ENCODE measurements at regions not wholly inside any gene's neighbourhood (a gene's known extent, or its start where the extent isn't known, plus 50 kb on each side); places are given as distances from the start of the nearest gene placed in this dataset.

- no TSS peak for BruUV-seq (replicated peaks)
- H3K36me3 ChIP-seq (ENCODE audit: control insufficient read depth in 2 of 2, extremely low read depth in 1 of 2, insufficient read depth in 2 of 2, low read length in 2 of 2): no peaks in the 10 kb centered on the region
- H3K9me1 ChIP-seq (replicated peaks; ENCODE audit: control insufficient read depth, extremely low read depth, insufficient read depth, low read length): no peaks in the 10 kb centered on the region
- no peak for DNase-seq (ENCODE audit: low read depth, low spot score)
- CTCF ChIA-PET: no interaction called here
- POLR2A ChIA-PET: no interaction called here
- H4K20me1 ChIP-seq (replicated peaks; ENCODE audit: control insufficient read depth, extremely low read depth, insufficient read depth, low read length): no peaks in the 10 kb centered on the region
- dilution Hi-C loops (cut with MboI; ENCODE audit: extremely low pct_ligation_motif_present, low sequenced_read_pairs): no loop called here
- no peaks in the 10 kb centered on the region for H3K27me3 ChIP-seq (ENCODE audit: control insufficient read depth in 2 of 2, insufficient read depth in 2 of 2, low read length in 2 of 2)
- no peak overlapping the region for H3K4me3 ChIP-seq (replicated peaks in 1 of 3; ENCODE audit: insufficient read depth in 1 of 3, low read depth in 1 of 3, low read length in 3 of 3)
- no peak overlapping the region for H3K27ac ChIP-seq (ENCODE audit: insufficient read depth, low read depth, low read length)
- no peaks in the 10 kb centered on the region for H3K9me3 ChIP-seq (replicated peaks; ENCODE audit: control insufficient read depth, insufficient read depth, low read length)
- TF ChIP-seq CTCF (IDR thresholded peaks at IDR 0.05; ENCODE audit: extremely low read depth in 1 of 2, insufficient read depth in 1 of 2, low read depth in 1 of 2, low read length in 2 of 2): no peak
- H3K9ac ChIP-seq (replicated peaks; ENCODE audit: extremely low read depth, insufficient read depth, low read length): no peak overlapping the region
- H3K79me2 ChIP-seq (ENCODE audit: control insufficient read depth, insufficient read depth, low read length): no peaks in the 10 kb centered on the region
- intact Hi-C loops (cut with micrococcal nuclease): no loop called here
- no peak overlapping the region for H3K4me2 ChIP-seq (ENCODE audit: insufficient read depth, low read length)
- H2AFZ ChIP-seq (ENCODE audit: low read depth, low read length): no peak overlapping the region
- no peak for FAIRE-seq
- no peaks in the 10 kb centered on the region for H3K4me1 ChIP-seq (ENCODE audit: control insufficient read depth, extremely low read depth, insufficient read depth, low read length)
These were observed 57.7 kb downstream of the SOX3 start for GRCh38 chrX:140447150-140447549.

DNA sequence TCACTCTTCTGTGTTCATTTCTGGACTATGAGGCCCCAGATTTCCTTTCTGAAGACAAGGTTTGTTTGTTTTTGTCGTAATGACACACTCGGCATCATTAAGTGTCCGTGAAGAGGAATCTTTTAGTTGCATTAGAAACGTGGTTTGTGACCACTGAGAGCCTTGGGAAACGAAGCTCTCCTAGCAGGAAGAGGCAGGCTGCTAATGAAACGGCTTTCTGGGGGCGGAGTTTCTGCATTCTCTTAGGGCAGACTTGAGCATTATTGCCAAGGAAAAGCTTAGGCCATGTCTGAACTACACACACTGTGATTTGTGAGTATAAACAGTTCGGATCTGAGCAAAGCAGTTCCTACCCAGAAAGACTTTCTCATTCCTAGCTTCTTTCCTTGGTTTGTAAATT, 64.0 kb downstream of the SOX3 start:
- Histone ChIP-seq H3K9me1 (replicated peaks; ENCODE audit: control insufficient read depth, extremely low read depth, insufficient read depth, low read length) (no peaks in the 10 kb centered on the region), H4K20me1 (replicated peaks; ENCODE audit: control insufficient read depth, extremely low read depth, insufficient read depth, low read length) (no peaks in the 10 kb centered on the region), H3K27me3 (ENCODE audit: control insufficient read depth in 2 of 2, insufficient read depth in 2 of 2, low read length in 2 of 2) (no peaks in the 10 kb centered on the region), H2AFZ (ENCODE audit: low read depth, low read length) (no peak overlapping the region), H3K79me2 (ENCODE audit: control insufficient read depth, insufficient read depth, low read length) (no peaks in the 10 kb centered on the region), H3K9ac (replicated peaks; ENCODE audit: extremely low read depth, insufficient read depth, low read length) (no peak overlapping the region), H3K27ac (ENCODE audit: insufficient read depth, low read depth, low read length) (no peak overlapping the region), H3K4me3 (replicated peaks in 1 of 3; ENCODE audit: insufficient read depth in 1 of 3, low read depth in 1 of 3, low read length in 3 of 3) (no peak overlapping the region), H3K9me3 (replicated peaks; ENCODE audit: control insufficient read depth, insufficient read depth, low read length) (no peaks in the 10 kb centered on the region), H3K4me1 (ENCODE audit: control insufficient read depth, extremely low read depth, insufficient read depth, low read length) (no peaks in the 10 kb centered on the region), H3K36me3 (ENCODE audit: control insufficient read depth in 2 of 2, extremely low read depth in 1 of 2, insufficient read depth in 2 of 2, low read length in 2 of 2) (no peaks in the 10 kb centered on the region), H3K4me2 (ENCODE audit: insufficient read depth, low read length) (no peak overlapping the region)
- dilution Hi-C loops (cut with MboI; ENCODE audit: extremely low pct_ligation_motif_present, low sequenced_read_pairs) (no loop called here), intact Hi-C loops (cut with micrococcal nuclease) (no loop called here)
- CTCF ChIA-PET: no interaction called here
- DNase-seq (ENCODE audit: low read depth, low spot score) (no peak), FAIRE-seq (no peak)
- POLR2A ChIA-PET: no interaction called here
- BruUV-seq (replicated peaks): no TSS peak
- no peak for TF ChIP-seq CTCF (IDR thresholded peaks at IDR 0.05; ENCODE audit: extremely low read depth in 1 of 2, insufficient read depth in 1 of 2, low read depth in 1 of 2, low read length in 2 of 2)
- no peak for TF ChIP-seq JUN (IDR thresholded peaks at IDR 0.05; ENCODE audit: borderline replicate concordance, insufficient read depth, insufficient read length, low read depth)
- TF ChIP-seq EZH2 (IDR thresholded peaks at IDR 0.05; ENCODE audit: borderline replicate concordance, low read depth, low read length, severe bottlenecking): no peak
- TF ChIP-seq POLR2A (IDR thresholded peaks at IDR 0.05; ENCODE audit: low read depth, low read length): no peak
- TF ChIP-seq, protein P1, sequence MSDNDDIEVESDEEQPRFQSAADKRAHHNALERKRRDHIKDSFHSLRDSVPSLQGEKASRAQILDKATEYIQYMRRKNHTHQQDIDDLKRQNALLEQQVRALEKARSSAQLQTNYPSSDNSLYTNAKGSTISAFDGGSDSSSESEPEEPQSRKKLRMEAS (IDR thresholded peaks at IDR 0.05; ENCODE audit: insufficient read depth, insufficient read length): no peak
- TF ChIP-seq POLR2AphosphoS5 (IDR thresholded peaks at IDR 0.05; ENCODE audit: insufficient read depth, low read depth, low read length): no peak
- TF ChIP-seq MYC (IDR thresholded peaks at IDR 0.05; ENCODE audit: low read depth, low read length): no peak
- TF ChIP-seq FOS (IDR thresholded peaks at IDR 0.05; ENCODE audit: borderline replicate concordance, insufficient read depth, low read length): no peak
- TF ChIP-seq GATA2 (IDR thresholded peaks at IDR 0.05; ENCODE audit: insufficient read depth, insufficient read length, low read depth, low read length): no peak

Measured in endothelial cell of umbilical vein (primary cell).